ENCODE measurements at regions not wholly inside any gene's neighbourhood (a gene's known extent, or its start where the extent isn't known, plus 50 kb on each side); places are given as distances from the start of the nearest gene placed in this dataset.
"Not testable (repeated sequence)": the region's sequence is repeated elsewhere in the genome, so short reads cannot be mapped to it uniquely, and the experiment has no call there.

DNA sequence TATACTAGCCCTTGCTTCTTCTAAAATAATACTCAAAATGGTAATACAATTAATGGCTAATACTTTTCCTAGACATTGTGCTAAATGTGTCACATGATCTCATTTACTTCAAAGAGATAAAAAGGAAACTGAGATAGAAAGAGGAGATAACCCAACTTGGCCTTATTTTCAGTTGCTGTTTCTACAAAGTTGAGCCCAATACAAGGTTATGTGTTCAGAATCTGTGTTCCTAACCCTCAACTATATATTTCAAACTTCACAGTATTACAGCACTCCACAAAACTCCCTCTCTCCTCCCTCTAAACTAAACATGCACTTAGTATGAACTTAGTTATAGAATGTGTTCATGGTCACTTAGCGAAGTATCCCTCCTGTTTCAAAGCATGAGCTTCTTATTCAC lies 277.9 kb downstream of the CCER1 start:
- no peak overlapping the region for H3K4me2 ChIP-seq (ENCODE audit: low read length)
- H3K4me3 ChIP-seq (ENCODE audit: low read length): no peak overlapping the region
- no peak overlapping the region for H3K27ac ChIP-seq (ENCODE audit: low read depth, low read length)

DNA sequence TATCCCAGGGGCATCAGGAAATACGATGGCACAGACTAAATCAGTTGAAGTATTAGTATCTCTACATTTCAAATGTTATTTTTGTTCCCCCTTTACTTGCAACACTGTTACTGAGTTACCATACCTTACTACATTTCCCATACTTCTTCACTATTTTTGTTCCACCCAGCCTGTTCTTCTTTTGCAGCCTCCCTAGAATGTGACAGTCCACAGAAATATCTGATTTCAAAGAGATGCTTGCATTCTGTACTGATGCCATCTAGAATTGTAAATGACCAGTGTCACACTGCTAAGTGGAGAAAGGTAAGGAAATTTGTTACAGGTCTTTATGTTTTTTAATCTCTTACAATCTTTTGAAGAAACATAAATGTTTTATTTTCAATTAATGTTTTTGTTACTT lies 279.9 kb downstream of the CCER1 start:
- no peaks in the 10 kb centered on the region for H3K9me2 ChIP-seq (replicated peaks; ENCODE audit: control insufficient read depth, low read length)
- no peaks in the 10 kb centered on the region for H3K9me3 ChIP-seq (ENCODE audit: control insufficient read depth, insufficient read depth, low read length)
- H3K27ac ChIP-seq (ENCODE audit: low read depth, low read length): no peak overlapping the region
- no peak overlapping the region for H3K4me3 ChIP-seq (ENCODE audit: low read length)
- H4K20me1 ChIP-seq (ENCODE audit: control insufficient read depth, insufficient read depth, low read depth, low read length): no peaks in the 10 kb centered on the region
- H3K4me2 ChIP-seq (ENCODE audit: low read length): no peak overlapping the region
- H3K4me1 ChIP-seq (ENCODE audit: control insufficient read depth, low read length): no peaks in the 10 kb centered on the region
- no peaks in the 10 kb centered on the region for H3K27me3 ChIP-seq (ENCODE audit: control insufficient read depth, low read length)
- H3K79me2 ChIP-seq (ENCODE audit: control insufficient read depth, low read length): no peaks in the 10 kb centered on the region
- no peaks in the 10 kb centered on the region for H3K36me3 ChIP-seq (ENCODE audit: control insufficient read depth, low read length)
- no peaks in the 10 kb centered on the region for H3F3A ChIP-seq (ENCODE audit: control insufficient read depth, insufficient read depth)
- TF ChIP-seq, protein P1, sequence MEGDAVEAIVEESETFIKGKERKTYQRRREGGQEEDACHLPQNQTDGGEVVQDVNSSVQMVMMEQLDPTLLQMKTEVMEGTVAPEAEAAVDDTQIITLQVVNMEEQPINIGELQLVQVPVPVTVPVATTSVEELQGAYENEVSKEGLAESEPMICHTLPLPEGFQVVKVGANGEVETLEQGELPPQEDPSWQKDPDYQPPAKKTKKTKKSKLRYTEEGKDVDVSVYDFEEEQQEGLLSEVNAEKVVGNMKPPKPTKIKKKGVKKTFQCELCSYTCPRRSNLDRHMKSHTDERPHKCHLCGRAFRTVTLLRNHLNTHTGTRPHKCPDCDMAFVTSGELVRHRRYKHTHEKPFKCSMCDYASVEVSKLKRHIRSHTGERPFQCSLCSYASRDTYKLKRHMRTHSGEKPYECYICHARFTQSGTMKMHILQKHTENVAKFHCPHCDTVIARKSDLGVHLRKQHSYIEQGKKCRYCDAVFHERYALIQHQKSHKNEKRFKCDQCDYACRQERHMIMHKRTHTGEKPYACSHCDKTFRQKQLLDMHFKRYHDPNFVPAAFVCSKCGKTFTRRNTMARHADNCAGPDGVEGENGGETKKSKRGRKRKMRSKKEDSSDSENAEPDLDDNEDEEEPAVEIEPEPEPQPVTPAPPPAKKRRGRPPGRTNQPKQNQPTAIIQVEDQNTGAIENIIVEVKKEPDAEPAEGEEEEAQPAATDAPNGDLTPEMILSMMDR (IDR thresholded peaks at IDR 0.05; ENCODE audit: low read depth, low read length, poor library complexity, severe bottlenecking): no peak
- TF ChIP-seq EZH2phosphoT487 (IDR thresholded peaks at IDR 0.05; ENCODE audit: borderline replicate concordance, low read length): no peak

More for the DNA sequence above, 277.9 kb downstream of the CCER1 start:
- H3K9me2 ChIP-seq (replicated peaks; ENCODE audit: control insufficient read depth, low read length): no peaks in the 10 kb centered on the region
- H4K20me1 ChIP-seq (ENCODE audit: control insufficient read depth, insufficient read depth, low read depth, low read length): no peaks in the 10 kb centered on the region
- no peaks in the 10 kb centered on the region for H3K36me3 ChIP-seq (ENCODE audit: control insufficient read depth, low read length)
- H3K4me1 ChIP-seq (ENCODE audit: control insufficient read depth, low read length): no peaks in the 10 kb centered on the region
- TF ChIP-seq, protein P1 (IDR thresholded peaks at IDR 0.05; ENCODE audit: low read depth, low read length, poor library complexity, severe bottlenecking): no peak
- H3K9me3 ChIP-seq (ENCODE audit: control insufficient read depth, insufficient read depth, low read length): no peaks in the 10 kb centered on the region
- H3K79me2 ChIP-seq (ENCODE audit: control insufficient read depth, low read length): no peaks in the 10 kb centered on the region
- H3K27me3 ChIP-seq (ENCODE audit: control insufficient read depth, low read length): no peaks in the 10 kb centered on the region
- H3F3A ChIP-seq (ENCODE audit: control insufficient read depth, insufficient read depth): no peaks in the 10 kb centered on the region

DNA sequence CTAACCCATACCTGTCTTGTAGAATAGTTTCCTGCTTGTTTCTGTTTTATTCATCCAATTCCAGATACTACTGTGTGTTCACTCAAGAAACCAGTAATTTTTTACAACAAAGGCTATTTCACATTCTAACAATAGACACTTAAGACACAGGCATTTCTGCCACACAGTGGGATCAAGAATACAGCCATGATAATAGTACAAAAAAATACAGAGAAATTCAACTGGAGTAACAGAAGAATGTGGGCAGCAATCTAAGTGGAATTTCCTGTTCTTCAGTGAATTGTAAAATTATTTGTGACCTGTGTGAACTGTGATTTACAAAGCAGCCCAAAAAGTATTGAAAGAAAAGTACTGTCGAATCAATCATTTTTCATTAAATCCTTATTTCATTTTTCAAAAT lies 282.9 kb downstream of the CCER1 start:
- Histone ChIP-seq H4K20me1 (ENCODE audit: control insufficient read depth, insufficient read depth, low read depth, low read length) (no peaks in the 10 kb centered on the region), H3F3A (ENCODE audit: control insufficient read depth, insufficient read depth) (no peaks in the 10 kb centered on the region), H3K9me3 (ENCODE audit: control insufficient read depth, insufficient read depth, low read length) (no peaks in the 10 kb centered on the region), H3K4me2 (ENCODE audit: low read length) (no peak overlapping the region), H3K9me2 (replicated peaks; ENCODE audit: control insufficient read depth, low read length) (no peaks in the 10 kb centered on the region), H3K36me3 (ENCODE audit: control insufficient read depth, low read length) (no peaks in the 10 kb centered on the region), H3K79me2 (ENCODE audit: control insufficient read depth, low read length) (no peaks in the 10 kb centered on the region), H3K4me1 (ENCODE audit: control insufficient read depth, low read length) (no peaks in the 10 kb centered on the region), H3K4me3 (ENCODE audit: low read length) (no peak overlapping the region), H3K27ac (ENCODE audit: low read depth, low read length) (no peak overlapping the region), H3K27me3 (ENCODE audit: control insufficient read depth, low read length) (no peaks in the 10 kb centered on the region)
- TF ChIP-seq, protein P1 (IDR thresholded peaks at IDR 0.05; ENCODE audit: low read depth, low read length, poor library complexity, severe bottlenecking): no peak
- no peak for TF ChIP-seq EZH2phosphoT487 (IDR thresholded peaks at IDR 0.05; ENCODE audit: borderline replicate concordance, low read length)

- not testable (repeated sequence) for H3K4me2 ChIP-seq (ENCODE audit: low read length)
These were observed 291.0 kb downstream of the CCER1 start for GRCh38 chr12:90663949-90664348.

More at GRCh38 chr12:90663949-90664348, 291.0 kb downstream of the CCER1 start:
- not testable (repeated sequence) for H4K20me1 ChIP-seq (ENCODE audit: control insufficient read depth, insufficient read depth, low read depth, low read length); H3K27me3 ChIP-seq (ENCODE audit: control insufficient read depth, low read length); H3K36me3 ChIP-seq (ENCODE audit: control insufficient read depth, low read length); H3F3A ChIP-seq (ENCODE audit: control insufficient read depth, insufficient read depth); H3K9me2 ChIP-seq (replicated peaks; ENCODE audit: control insufficient read depth, low read length); H3K79me2 ChIP-seq (ENCODE audit: control insufficient read depth, low read length); H3K4me3 ChIP-seq (ENCODE audit: low read length); H3K9me3 ChIP-seq (ENCODE audit: control insufficient read depth, insufficient read depth, low read length); H3K27ac ChIP-seq (ENCODE audit: low read depth, low read length); H3K4me1 ChIP-seq (ENCODE audit: control insufficient read depth, low read length)
